NCI-H748 treated with DMSO at 0.1 percent for 48 hours (cell line): ENCODE measurements at regions not wholly inside any gene's neighbourhood (a gene's known extent, or its start where the extent isn't known, plus 50 kb on each side); places are given as distances from the start of the nearest gene placed in this dataset.
"Not testable (repeated sequence)": the region's sequence is repeated elsewhere in the genome, so short reads cannot be mapped to it uniquely, and the experiment has no call there.

Source experiments
- DNase-seq: peaks from one replicate; lab custom pipeline; 2025; lab: John Stamatoyannopoulos, UW

GRCh38 chr5:99010294-99010693, 81.5 kb upstream of the CHD1 start:
- DNase-seq = no peak

DNA sequence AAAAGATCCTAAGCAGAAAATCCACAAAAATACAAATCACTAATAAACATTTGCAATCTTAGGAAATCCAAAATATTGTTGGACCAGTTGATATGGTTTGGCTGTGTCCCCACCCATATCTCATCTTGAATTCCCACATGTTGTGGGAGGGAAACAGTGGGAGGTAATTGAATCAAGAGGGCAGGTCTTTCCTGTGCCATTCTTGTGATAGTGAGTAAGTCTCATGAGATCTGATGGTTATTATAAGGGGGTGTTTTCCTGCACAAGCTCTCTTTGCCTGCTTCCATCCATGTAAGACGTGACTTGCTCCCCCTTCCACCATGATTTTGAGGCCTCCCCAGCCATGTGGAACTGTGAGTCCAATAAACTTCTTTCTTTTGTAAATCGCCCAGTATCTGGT, 79.2 kb upstream of the CHD1 start:
- not testable (repeated sequence) for DNase-seq

GRCh38 chr5:99005506-99005905, 76.7 kb upstream of the CHD1 start:
- DNase-seq = no peak

DNA sequence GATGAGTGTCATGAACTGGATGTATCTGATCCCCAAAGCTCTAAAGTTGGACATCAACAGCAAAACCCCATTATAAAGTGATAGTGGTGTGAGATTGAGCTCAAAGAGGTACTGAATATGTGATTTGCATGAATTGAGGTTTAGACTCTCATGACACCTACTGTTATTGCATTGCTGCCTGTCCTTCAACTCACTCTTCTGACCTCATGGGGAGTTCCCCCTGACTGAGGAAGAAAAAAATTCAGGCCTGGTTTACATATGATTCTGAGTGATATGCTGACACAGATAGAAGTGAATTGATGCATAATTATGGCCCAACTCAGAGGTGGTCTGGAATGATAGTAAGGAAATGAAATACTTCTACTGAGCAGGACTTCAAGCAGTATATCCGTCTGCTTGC, 76.2 kb upstream of the CHD1 start:
- DNase-seq = no peak

- no peak for DNase-seq
Observed at GRCh38 chr5:99000876-99001275, 72.1 kb upstream of the CHD1 start.

- no peak for DNase-seq
Observed at GRCh38 chr5:99000221-99000620, 71.4 kb upstream of the CHD1 start.

GRCh38 chr5:98999631-99000030, 70.8 kb upstream of the CHD1 start:
- DNase-seq = no peak

- DNase-seq = no peak
Observed at GRCh38 chr5:98997000-98997399, 68.2 kb upstream of the CHD1 start.

DNA sequence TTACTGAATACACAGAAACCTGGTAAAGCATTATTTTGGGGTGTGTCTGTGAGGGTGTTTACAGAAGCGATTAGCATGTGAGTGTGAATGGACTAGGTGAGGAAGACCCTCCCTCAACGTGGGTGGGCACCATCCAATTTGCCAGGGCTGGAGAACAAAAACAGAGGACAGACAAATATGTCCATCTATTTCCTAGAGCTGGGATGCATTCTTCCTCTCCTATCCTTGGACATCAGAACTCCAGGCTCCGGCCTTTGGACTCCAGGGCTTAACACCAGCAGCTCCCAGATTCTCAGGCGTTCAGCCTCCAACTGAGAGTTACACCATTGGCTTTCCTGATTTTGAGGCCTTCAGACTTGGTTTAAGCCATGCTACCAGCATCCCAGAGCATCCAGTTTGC, 65.8 kb upstream of the CHD1 start:
- peak; percentile 32 for DNase-seq

DNA sequence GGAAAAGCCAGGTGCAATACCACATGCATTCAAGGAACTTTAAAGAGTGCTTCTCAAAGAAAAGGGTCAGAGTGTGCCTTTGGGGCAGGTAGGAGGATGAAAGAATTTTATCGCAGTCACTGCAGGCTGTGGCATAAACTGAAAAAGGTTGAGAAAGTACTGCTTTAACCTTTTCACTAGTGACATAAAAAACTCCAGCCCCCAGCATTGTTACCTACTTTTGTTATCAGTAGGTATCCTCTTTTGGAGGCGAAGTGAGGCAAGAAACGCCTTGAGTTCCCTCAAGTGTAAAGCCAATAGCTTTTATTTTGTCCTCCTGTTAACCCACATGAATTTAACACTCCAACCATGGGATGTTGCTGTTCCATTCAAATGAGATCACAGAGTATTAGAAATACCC, 64.7 kb upstream of the CHD1 start:
- no peak for DNase-seq

DNA sequence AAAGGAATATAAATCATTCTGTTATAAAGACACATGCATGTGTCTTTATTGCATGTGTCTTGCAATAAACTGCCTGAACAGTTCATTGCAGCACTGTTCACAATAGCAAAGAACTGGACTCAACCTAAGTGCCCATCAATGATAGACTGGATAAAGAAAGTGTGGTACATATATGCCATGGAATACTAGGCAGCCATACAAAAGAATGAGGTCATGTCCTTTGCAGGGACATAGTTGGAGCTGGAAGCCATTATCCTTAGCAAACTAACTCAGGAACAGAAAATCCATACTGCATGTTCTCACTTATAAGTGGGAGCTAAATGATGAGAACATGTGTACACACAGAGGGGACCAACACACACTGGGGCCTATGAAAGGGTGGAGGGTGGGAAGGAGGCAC, 63.7 kb upstream of the CHD1 start:
- no peak for DNase-seq

GRCh38 chr5:98989727-98990126, 60.9 kb upstream of the CHD1 start:
- DNase-seq = no peak

DNA sequence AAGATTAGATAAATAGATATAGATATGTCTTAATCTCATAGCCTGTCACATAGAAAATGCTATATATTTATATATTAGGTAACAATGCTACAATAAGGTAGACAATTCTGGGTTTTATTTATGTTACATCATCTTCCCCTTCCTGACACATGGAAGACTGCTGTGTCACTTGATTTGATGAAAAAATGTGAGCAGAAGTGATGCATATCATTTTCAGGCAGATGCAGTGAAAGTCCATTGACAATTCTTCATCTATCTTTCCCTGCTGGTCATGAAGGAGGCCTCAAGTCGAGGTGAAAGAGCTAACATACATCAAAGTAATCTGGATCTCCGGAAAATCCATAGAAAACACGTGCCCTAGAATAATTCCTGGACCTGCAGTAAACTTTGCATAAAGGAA, 57.8 kb upstream of the CHD1 start:
- no peak for DNase-seq

- DNase-seq = no peak
Observed at GRCh38 chr5:98982880-98983279, 54.1 kb upstream of the CHD1 start.
